Hematopoietic multipotent progenitor cell treated with erythropoietin and hydrocortisone succinate and interleukin-3 and kit ligand, for 4 days (in vitro differentiated cells): ENCODE measurements at regions not wholly inside any gene's neighbourhood (a gene's known extent, or its start where the extent isn't known, plus 50 kb on each side); places are given as distances from the start of the nearest gene placed in this dataset.
"Not testable (repeated sequence)": the region's sequence is repeated elsewhere in the genome, so short reads cannot be mapped to it uniquely, and the experiment has no call there.

ENCODE experiments used
- DNase-seq: peaks from one replicate; pipeline ENCODE4 v3.0.0-alpha.2; 2015

- no peak for DNase-seq
These were observed 214.2 kb downstream of the CDH26 start for GRCh38 chr20:60172346-60172984.

DNA sequence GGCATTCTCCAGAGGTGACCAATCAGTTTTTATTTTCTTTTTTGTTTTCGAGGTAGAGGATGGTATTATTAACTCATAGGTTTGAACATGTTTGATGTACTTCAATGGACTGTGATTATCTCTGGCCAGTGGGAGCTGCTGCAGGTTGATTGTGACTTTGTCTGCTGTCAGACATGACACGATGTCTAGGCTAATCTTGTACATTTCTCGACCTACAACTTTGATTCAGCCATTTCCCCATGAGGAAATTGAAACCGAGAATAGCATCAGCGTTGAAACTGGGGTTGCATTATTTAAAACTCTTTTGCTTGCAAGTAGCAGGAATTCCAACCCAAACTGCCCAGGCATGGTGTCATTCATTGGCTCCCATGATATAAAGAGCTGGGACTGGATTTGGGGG, 218.9 kb downstream of the CDH26 start:
- no peak for DNase-seq

GRCh38 chr20:60180986-60181385, 222.8 kb downstream of the CDH26 start:
- no peak for DNase-seq

GRCh38 chr20:60186412-60186811, 228.2 kb downstream of the CDH26 start:
- no peak for DNase-seq

GRCh38 chr20:60187683-60188082, 229.5 kb downstream of the CDH26 start:
- no peak for DNase-seq

GRCh38 chr20:60191014-60191413, 232.8 kb downstream of the CDH26 start:
- no peak for DNase-seq

- DNase-seq: no peak
These were observed 234.1 kb downstream of the CDH26 start for GRCh38 chr20:60192326-60192725.

DNA sequence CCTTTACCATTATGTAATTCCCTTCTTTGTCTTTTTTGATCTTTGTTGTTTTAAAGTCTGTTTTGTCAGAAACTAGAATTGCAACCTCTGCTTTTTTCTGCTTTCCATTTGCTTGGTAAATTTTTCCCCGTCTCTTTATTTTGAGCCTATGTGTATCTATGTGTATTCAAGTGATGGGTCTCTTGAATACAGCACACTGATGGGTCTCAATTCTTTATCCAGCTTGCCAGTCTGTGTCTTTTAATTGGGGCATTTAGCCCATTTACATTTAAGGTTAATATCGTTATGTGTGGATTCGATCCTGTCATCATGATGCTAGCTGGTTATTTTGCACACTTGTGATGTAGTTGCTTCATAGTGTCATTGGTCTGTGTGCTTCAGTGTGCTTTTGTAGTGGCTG, 240.9 kb downstream of the CDH26 start:
- DNase-seq: not testable (repeated sequence)

DNA sequence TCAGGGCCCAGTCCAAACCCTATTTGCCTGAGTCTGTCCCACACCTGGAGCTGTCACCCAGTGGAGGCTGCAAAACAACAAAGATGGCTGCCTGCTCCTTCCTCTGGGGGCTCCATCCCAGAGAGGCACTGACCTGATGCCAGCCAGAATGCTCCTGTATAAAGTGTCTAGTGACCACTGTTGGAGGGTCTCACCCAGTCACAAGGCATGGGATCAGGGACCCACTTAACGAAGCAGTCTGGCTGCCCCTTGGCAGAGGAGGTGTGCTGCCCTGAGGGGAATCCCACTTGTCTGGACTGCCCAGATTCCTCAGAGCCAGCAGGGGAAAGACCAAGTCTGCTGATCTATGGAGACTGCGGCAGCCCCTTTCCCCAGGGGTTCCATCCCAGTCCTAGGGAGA, 241.6 kb downstream of the CDH26 start:
- DNase-seq: no peak

- no peak for DNase-seq
These were observed 242.2 kb downstream of the CDH26 start for GRCh38 chr20:60200305-60200918.

GRCh38 chr20:60201198-60201835, 243.1 kb downstream of the CDH26 start:
- DNase-seq: no peak

- peak; percentile 82 for DNase-seq
These were observed 243.8 kb downstream of the CDH26 start for GRCh38 chr20:60202046-60202445.

DNA sequence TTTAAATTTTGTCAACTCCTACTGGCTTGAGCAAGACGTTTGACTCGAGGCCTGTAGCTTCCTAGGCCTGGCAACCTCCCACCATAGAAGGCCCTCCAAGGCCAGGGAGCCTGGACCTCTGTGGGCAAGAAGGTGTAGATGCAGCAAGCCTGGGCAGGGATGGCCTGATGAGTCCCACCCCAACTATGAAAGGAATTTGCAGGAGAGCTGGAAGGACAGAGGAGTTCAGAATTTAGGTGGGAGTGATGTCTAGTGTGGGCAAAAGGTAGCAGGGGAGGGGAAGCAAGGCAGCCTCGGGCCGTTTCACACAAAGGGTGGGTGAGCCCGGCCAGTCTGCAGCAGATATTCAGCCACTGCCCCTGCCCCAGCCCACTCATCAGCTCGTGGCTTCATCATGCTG, 245.2 kb downstream of the CDH26 start:
- no peak for DNase-seq

GRCh38 chr20:60204601-60205000, 246.4 kb downstream of the CDH26 start:
- DNase-seq: no peak

DNA sequence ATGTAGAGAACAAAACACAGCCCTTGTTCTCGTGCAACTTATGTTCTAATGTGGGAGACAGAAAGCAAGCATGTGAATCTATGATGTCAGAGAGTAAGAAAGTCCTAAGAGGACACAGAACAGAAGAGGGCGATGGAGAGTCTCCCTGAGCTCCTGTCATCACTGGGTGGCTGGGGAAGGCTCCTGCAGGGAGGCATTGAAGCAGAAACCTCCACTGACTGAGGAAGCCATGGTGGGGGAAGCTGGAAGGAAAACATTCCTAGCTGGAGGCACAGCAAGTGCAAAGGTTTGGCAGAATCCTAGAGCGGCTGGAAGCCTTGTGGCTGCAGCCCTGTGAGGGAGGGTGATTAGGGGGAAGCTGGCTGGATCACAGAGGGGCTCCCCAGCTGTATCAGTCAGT, 248.0 kb downstream of the CDH26 start:
- peak; percentile 82 for DNase-seq

DNA sequence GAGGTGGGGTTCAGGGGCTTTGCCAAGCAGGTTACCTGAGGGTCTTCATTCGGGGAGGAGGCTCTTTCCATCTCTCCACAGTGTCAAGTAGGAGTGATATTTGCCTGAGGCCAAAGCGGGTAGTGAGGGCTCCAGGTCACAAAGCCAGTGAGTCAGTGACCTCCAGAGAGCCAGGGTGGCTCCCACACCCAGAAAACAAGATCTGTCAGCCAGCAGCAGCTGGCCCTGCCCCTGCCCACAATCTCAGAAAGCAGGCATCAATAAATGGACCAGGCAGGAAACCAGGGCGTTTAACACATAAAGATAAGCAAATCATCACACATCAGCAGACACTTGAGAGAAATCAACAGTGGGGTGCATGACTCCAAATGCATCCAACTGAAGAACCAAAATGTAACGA, 250.8 kb downstream of the CDH26 start:
- DNase-seq: peak; percentile 91

DNA sequence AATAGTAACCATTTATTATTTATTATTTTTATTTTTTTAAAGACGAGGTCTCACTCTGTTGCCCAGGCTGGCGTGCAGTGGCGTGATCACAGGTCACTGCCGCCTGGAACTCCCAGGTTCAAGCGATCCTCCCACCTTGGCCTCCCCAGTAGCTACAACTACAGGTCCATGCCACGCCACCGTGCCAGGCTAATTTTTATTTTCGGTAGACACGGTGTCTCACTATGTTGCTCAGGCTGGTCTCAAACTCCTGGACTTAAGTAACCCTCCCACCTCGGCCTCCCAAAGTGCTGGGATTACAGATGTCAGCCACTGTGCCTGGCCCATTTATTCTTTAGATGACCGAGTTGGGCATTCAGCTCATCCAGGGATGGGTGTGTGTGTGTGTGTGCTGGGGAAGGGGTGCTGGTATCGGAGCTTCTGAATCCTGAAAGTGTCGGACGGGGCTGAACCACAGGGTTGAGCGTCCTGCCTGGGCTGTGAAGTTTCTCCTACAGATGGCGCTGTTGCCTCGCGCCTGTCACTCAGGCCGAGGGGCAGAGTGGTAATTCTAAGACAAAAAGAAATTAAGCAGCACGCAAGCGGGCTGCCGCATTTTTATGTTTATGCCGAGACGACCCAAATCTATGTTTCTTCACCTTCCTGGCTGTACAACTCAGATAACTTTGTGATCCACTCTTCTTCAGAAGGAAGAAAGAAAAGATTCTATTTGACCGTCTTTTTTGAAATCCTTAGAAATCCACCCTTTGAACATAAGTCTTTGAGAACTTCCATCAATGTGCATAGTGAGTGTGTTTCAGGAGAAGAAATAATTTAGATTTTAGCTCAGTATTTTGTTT, 252.8 kb downstream of the CDH26 start:
- DNase-seq: peak; percentile 85

DNA sequence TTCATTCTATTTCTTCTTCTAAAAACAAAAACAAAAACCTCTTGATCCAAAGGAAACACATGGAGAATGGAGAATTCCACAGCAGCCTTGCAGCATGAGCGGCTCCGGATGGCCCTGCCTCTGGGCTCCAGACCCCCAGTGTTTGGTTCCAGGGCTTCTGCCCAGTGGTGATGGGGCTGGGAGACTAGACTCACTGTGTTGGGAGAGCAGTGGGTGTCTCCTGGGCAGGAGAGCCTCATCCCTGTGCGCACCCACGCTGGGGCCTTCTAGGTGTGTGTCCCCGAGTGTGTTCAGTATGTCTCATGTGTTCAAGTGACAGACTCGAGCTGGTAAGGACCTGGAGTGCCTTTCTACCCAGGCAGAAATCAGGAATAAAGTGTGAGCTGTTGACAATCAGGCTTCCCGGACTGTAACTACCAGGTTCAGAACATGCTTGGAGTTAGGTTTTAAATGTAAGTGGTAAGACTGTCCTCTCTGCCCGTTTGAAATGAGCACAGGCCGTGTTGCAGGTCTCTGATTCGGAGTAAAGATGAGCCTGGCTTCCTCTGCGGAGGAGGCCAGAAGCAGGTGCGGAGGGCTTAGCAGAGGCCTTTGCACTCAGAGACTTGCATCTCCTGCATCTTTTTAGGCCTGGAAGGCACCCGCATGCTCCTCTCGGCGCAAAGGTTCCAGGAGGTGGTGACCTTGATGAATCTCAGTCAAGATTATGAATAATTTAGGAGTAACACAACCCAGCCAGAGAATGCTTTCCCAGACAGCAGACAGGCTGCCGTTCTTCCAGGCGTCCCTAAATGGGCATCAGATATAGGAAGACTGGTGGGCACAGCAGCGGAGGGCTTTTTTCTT, 253.6 kb downstream of the CDH26 start:
- no peak for DNase-seq

- no peak for DNase-seq
These were observed 254.5 kb downstream of the CDH26 start for GRCh38 chr20:60212695-60213094.

DNA sequence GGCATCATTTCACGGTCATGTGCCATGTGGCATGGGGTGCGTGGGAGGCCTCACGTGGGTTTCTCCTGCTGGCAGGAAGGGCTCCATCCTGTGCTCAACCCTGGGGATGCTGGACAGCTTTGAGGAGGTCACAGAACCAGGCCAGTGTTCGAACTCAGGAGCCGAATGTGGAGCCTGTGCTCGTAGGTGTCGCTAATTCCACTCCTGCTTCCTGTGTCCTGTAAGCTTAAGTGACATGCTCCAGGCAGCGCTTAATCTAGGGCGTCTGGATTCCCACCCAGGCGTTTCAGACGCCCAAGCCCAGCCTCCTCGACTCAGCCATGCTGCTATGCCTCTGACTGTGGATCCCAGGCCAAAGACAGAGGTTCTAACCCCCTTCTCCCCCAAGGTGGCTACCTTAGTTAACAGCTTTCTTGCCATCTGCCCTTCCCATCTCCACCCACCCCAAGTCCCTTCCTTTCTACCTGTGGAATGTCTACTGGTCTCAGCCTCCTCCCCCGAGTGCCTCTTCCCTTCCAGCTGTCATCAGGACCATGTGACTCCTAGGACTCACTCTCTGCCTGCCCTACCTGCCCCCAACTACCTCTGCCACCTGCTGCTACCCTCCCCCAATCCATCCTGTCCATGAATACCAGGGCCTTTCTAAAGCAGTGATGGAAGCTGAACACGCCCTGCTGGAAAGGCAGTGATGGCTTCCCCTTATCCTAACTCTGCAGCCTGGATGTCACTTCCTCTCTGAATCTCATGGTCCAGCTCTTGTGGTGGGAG, 255.1 kb downstream of the CDH26 start:
- DNase-seq: no peak

- peak; percentile 80 for DNase-seq
These were observed 256.9 kb downstream of the CDH26 start for GRCh38 chr20:60214901-60215815.
